NCI-H2227 treated with DMSO at 0.1 percent for 48 hours (cell line): ENCODE measurements at regions not wholly inside any gene's neighbourhood (a gene's known extent, or its start where the extent isn't known, plus 50 kb on each side); places are given as distances from the start of the nearest gene placed in this dataset.
"Not testable (repeated sequence)": the region's sequence is repeated elsewhere in the genome, so short reads cannot be mapped to it uniquely, and the experiment has no call there.

ENCODE experiments used
- DNase-seq: peaks from one replicate; lab custom pipeline; 2025; lab: John Stamatoyannopoulos, UW

DNA sequence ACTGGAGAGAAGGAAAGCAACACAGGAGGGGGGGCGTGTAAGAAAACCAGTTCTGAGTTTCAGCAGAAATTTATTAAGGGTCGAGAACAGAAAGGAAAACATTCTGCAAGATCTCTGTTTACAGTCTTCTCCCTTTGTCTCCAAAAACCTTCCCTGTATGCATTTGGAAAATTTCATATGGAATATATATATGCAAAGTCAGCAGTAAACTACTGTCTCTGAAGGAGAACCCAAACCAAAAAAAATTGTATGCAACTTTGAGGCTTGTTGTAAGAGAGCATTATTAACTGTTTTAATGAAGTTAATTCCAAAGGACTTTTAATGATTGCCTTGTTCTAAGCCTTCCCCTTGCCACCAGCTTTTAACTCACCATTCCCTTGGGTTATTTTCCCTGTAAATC is 238.2 kb upstream of the GPR149 start:
- DNase-seq = no peak

DNA sequence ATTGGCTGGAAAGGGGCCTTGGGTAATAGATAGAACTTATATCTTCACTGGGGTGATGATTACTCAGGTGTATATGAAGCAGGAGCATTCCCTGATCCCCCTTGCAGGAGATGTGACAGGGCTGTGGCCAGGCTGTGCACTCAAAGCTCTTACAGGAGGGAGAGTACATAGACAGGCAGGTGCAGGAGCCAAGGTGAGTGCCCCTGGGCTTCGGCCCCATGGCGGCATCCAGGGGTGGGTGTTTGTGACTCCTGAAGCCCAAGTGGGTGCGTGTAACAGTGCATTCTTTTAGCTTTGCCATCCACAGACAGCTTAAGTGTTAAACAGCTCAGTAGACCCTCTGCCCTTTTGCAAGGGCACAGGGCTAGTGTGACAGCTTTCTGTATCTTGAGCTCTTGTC is 236.6 kb upstream of the GPR149 start:
- DNase-seq = no peak

DNA sequence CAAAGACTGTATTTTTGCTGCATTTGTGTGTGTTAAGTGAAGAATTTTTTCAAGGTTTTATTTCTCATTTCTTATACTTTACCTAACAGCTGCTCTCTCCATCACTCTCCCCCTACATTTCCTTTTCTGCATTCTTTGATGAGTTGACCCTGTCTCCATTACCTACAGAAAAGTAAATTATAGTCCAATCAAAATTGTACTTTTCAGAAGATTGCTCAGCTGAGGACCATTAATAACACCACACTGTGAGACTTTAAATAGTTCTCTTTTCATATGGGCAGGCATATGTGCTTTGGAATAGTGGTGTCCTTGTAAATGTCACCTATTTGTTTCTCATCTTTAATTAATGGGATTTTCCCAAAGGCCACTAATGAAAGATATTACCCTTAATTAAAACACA is 234.7 kb upstream of the GPR149 start:
- no peak for DNase-seq

DNA sequence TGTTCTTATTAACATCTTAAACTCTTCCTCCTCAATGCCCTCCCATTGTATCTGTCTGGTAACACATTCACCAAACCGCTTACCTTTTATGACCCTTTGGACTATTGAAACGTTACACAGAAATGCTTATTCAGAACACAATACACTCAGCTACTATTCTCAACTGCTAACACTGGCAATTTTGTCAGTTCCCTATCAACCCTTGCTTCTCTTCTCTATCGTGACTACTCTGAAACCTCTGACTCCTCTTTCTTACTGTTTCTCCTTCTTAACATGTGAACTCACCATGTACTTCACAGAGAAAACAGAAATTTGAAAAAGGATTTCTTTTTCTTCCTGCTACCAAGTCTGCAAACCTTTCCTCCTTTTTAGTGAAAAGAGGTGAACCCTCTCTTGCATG is 232.9 kb upstream of the GPR149 start:
- DNase-seq = no peak

DNA sequence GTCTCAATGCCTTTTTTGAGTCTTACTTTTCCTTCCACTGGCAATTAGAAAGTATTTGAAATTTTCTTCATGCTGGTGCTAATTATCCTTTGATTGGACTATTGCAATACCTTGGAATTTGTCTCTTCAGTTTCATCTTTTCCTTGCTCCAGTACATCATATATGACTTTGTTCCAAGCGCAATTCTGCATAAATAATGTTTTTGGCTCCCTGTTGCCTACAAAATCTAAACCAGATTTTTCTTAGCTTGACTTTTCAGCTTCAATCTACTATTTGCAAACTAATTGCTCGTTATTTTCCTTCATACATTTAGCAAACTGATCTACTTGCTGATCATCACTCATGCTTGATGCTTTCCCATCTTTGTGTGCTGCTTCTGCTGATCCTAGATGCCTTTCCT is 230.8 kb upstream of the GPR149 start:
- no peak for DNase-seq

DNA sequence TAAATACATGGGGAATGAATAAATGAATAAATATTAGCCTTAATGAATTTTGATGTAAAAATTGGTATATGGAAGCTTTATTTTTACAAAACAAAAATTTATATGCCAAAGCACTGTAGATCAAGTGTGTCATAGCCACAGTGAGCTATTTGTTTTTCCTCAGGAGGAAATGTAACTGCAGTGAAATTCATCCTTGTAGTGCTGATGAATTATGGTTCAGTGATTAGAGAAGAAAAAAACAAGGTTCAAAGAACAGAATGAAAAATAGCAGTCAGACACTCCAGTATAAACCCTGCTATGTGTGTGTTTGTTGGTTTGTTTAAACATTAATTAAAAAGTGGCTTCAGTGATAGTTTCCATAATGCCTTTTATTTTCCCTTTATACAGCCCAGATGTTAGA is 228.0 kb upstream of the GPR149 start:
- DNase-seq = no peak

DNA sequence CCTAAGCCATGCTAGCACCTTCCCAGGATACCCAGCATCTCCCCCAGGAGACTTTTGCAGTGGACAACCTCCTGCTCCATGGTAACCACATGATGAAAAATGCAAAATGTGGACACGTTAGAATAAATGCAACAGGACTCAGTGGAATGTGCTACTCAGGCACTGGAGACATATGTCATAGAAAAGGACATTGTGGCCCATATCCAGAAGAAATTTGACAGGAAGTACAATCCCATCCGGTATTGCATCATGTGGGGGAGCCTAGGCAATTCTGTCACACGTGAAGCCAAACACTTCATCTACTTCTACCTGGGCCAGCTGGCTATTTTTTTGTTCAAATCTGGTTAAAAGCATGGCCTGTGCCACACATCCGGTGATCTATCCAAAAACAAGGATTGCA is 227.2 kb upstream of the GPR149 start:
- DNase-seq = no peak

DNA sequence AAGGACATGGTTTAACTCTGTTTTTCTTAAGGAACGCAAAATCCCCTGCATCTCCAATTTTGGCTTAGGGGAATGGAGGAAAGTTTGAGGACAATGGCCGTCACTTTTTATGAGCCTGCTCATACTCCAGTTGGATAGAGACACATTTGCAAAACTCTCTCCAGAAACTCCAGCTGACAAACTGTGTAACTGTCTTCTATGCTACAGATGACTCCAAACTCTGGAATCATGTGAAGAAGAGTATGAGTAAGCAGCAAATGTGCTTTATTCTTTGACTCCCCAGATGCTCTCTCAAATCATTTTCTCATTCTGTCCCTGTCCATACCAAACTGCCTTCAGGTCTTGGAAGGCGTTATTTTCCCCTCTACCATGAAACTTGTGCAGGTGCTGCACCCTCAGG is 226.5 kb upstream of the GPR149 start:
- DNase-seq = no peak

DNA sequence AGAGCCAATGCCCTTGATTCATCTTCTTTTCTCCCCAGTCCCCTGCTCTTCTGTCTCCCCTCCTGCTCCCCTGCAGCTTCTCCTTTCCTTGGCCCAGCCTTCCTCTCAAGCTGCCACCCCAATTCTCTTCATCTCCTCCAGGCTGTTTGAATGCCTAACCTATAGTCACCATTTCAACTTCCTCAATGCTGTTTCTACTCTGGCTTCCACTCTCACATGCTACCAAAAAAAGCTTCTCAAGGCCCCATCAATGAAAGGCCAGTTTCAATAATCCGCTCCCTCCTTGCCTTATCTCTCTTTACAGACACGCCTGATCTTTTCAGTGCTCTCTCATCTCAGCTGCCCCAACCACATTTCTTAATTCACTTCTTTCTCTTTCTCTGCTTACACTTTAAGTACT is 212.2 kb upstream of the GPR149 start:
- DNase-seq = no peak

DNA sequence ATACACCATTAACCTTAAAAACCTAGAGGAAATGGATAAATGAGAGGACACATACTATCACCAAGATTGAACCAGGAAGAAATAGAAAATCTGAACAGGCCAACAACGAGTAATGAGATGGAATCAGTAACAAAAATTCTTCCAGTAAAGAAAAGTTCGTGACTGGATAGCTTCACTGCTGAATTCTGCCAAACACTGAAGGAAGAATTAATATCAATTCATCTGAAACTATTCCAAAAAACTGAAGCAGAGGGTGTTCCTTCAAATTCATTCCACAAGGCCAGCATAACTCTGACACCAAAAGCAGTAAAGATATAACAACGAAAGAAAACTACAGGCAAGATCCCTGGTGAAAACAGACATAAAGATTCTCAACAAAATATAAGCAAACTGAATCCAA is 195.8 kb upstream of the GPR149 start:
- DNase-seq = no peak

DNA sequence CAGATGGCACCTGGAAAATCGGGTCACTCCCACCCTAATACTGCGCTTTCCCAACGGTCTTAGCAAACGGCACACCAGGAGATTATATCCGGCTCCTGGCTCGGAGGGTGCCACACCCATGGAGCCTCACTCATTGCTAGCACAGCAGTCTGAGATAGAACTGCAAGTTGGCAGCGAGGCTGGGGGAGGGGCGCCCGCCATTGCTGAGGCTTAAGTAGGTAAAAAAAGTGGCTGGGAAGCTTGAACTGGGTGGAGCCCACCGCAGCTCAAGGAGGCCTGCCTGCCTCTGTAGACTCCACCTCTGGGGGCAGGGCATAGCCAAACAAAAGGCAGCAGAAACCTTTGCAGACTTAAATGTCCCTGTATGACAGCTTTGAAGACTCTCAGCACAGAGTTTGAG is 189.6 kb upstream of the GPR149 start:
- not testable (repeated sequence) for DNase-seq

DNA sequence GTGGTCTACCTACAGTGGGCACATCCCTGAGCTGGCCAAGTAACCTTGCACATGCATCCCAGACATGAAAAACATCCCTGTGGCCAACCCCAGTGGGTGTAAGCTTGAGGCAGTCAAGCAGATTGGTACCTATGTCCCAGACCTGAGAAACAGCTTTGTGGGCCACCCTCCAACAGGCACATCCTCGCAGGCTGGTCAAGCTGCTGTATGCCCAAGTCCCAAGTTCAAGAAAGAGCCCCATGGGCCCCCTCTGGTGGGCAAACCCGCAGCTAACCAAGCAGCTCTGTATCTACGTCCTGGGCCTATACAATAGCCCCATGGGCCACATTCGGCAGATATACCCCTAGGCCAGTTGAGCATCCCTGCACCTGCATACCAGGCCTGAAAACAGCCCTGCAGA is 186.3 kb upstream of the GPR149 start:
- no peak for DNase-seq

DNA sequence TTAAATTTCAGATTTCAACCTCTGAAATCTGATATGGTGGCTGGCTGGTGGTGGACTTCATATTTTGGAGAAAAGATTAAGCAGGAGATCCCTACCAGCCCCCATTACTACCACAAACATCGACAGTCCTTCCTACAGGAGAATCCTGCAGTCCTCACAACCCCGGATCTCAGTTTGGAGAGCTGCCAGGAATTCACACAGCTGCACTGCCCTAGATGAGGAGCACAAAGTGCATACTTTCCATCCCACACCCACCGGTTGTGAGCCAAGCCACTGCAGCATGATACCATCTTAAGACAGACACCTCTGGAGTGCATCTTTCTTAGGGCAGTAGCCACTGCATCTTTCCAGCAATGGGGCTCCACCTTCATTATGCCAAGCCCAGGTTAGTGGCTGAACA is 185.5 kb upstream of the GPR149 start:
- no peak for DNase-seq

DNA sequence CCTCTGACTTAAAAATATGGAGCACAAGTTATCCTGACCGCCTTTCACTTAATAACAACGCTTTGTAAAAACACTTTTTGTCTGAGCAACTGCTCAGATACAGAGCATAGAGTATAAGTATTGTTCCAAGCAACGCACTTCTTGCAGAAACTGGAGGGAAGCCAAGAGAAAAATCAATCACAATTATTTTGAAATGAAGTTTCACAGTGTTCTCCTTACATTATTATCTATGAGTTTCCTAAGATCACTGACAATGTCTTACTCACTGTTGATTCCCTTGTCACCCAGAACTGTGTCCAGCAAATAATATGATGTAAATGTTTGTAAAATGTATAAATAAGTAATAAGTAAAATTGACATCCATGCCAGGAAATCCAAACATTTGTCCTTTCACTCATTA is 184.6 kb upstream of the GPR149 start:
- DNase-seq = no peak

DNA sequence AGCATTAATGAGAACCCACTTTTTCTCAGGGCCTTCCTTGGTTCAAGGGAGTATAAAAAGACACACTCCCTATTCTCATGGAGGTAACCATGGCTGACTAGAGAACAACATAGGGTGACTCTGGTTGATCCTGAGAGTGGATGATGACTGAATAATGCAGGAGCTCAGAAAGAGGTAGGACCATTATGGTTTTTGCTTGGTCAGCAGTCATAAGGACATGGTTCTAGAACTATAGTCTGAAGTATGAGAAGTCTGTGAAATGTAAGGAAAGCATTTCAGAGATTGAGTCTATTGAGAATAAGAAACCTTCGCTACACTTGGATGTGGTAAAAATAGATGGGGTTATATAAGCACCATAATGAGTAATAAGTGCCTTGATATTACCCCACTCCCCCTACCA is 184.1 kb upstream of the GPR149 start:
- DNase-seq = no peak

DNA sequence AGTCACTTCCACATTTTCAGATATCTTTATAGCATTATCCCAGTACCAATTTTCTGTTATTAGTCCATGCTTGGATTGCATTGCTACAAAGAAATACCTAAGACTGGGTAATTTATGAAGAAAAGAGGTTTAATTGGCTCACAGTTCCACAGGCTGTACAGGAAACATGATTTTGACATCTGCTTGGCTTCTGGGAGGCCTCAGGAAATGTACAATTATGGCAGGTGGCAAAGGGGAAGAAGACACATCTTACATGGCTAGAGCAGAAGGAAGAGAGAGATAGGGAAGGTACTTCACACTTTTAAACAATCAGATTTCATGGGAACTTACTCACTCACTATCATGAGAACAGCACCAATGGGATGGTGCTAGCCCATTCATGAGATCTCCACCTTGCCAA is 172.3 kb upstream of the GPR149 start:
- no peak for DNase-seq

DNA sequence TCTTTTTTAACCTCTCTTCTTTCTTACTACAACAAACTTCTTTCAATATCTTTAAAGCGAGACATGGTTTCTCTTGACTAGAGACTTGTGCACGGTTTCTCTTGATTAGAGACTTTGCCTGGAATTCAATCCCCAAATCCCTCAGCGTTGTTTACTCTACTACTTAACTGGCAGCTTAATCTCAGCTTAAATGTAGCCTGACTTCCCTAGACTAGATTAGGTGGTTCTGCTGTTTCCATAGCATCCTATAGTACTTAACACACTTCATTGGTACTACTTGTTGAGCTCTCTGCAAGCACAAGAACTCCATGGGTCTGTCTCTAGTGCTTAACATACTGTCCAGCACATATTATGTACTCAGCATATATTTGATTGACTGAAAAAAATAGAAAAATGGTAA is 168.2 kb upstream of the GPR149 start:
- no peak for DNase-seq

DNA sequence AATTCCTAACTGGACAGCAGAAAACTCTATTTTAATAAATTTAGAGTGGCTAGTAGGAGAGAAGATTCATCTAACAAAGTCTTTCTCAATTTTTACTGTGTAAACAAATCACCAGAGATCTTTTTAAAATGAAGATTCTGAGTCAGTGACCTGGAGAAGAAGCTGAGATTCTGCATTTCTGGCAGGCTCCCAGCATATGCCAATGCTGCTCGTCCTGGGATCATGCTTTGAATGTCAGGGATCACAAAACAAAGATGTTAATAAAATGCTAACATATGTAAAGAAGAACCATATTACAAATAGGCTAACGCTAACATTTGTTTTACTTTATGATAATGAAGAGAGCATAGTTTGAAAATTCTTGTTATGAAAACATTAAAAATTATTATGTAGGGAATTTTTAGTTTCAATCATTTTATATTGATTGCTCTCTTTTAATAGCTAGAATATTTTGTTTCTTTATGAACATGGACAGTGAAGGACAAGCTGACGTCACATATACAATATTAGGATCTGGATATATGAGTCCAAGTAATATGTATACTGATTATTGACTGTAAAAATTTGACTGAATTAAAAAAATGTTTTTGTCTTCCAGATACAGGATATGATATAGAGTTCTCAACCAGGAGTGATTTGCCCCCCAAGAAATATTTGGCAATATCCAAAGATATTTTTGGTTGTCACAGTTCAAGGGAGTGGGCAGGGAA is 160.8 kb upstream of the GPR149 start:
- DNase-seq = no peak

DNA sequence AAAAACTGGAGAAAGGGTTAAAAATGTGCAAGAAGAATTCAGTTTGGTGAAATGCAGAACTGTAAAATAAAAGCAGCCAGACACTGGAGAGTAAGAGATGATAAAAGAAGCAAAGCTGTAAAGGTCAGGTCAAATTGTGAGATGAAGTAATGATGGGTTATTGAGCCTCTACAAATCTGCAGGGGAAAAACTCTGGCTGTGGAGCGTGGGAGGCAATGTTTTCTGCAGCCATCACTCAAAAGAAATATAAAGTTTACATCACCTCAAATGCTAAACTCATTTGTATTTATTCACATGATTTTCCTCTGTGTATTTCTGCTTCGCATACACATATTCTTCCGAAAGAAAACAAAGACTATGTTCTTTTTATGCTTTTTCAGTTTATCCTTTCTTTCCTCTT is 158.8 kb upstream of the GPR149 start:
- no peak for DNase-seq

DNA sequence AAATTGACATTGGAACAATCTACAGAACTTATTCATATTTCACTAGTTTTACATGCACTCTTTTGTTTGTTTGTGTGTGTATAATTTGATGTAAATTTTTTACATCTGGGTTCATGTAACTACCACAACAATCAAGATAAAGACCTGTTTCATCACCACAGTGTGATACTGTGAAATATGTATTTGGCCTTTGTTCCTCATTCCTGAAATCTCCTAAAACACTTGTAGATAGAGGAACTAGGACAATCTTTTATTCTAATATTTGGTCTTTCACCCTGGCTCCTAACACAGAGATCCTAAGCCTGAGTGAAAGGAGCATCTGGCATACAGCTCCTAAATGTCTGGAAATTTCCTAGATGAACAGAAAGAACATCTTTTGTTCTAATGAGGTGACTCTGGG is 155.0 kb upstream of the GPR149 start:
- no peak for DNase-seq

DNA sequence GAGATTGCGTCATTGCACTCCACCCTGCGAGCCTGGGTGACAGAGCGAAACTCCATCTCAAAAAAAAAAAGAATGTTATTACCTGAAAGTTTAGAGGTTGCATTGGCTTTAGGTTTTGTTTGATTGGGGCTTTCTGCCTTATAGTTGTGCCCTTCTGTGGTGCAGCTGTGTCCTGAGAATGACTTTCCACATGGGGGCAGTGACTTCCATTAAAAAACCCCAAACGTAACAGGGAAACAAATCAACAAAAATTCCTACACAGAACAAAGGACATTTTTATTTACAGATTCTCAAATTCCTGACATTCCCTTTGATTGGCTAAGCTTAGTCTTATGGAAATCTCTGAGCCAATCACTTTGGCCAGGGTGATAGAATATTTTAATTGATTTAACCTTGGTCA is 154.1 kb upstream of the GPR149 start:
- no peak for DNase-seq

DNA sequence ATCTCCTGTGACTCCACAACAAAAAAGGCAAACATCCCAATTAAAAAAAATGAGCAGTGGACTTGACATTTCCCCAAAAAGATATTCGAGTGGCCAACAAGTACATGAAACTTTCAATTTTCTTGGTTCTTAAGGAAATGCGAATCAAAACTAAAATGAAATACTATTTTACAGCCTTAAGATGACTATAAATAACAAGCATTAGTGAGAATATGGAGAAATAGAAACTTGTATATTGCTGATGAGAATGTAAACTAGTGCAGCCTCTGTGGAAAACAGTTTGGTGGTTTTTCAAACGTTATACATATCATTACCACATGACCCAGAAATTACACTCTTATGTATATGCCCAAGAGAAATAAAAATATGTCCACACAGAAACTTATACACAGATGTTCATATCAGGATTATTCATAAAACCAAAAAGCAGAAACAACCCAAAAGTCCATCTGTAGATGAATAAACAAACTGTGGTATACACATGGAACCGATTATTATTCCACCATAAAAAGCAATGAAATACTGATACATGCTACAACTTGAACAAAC is 153.2 kb upstream of the GPR149 start:
- no peak for DNase-seq

DNA sequence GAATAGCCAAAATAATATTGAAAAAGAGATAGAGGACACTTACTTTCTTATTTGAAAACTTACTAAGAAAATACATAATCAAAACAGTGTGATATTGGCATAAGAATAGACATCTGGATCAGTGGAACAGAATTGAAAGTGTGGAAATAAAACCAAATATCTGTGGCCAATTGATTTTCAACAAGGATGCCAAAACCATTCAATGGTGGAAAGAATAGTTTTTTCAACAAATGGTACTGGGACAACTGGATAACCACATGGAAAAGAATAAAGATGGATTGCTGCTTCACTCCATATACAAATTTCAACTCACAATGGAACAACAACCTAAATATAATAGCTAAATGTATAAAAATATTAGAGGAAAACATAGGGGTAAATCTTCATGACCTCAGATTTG is 152.5 kb upstream of the GPR149 start:
- no peak for DNase-seq

DNA sequence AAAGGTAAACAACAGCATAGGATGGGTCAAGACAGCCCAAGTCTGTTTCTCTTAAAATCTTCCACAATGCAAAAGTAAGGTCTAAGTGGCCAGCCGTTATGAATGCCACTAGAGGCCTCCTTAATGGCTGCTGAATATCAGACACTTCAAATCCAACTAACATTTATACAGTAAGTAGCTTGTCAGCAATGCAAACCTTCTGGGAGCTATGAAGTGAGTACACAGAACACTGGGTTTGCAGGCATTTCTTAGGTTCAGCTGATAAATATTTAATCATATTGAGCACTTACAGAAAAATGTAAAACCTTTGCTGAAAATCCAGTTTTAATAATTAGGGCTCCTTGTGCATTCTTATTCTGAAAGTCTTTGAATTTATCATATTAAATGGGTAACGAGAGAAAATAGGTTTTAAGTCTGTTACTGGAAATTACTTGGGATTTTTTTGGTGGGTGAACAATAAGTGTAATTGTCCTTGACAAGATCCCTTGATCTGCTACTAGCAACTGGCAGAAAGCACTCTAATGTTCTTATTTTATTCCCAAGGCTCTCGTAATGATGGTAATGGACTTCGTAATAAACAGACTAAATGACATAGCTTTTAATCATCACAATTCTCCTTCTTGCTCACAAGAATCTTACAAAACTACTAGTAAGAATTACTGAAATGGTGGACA is 141.7 kb upstream of the GPR149 start:
- DNase-seq = no peak
